ENCODE measurements at regions not wholly inside any gene's neighbourhood (a gene's known extent, or its start where the extent isn't known, plus 50 kb on each side); places are given as distances from the start of the nearest gene placed in this dataset.

- peaks cover 0 to 10% (median 4%) of the 10 kb centered on the region in 8 donors for H3K9me3 ChIP-seq
- H3K4me1 ChIP-seq: no peaks in the 10 kb centered on the region
- no peak for DNase-seq
- H3K27ac ChIP-seq: no peak overlapping the region
- no peak for TF ChIP-seq CTCF (IDR thresholded peaks at IDR 0.05 in 8 of 11, conservative IDR thresholded peaks at IDR 0.05 in 3 of 11)
- no peak for TF ChIP-seq POLR2A (IDR thresholded peaks at IDR 0.05)
- no peak for TF ChIP-seq POLR2AphosphoS5 (IDR thresholded peaks at IDR 0.05)
- no peak overlapping the region for H3K4me3 ChIP-seq
- intact Hi-C loops (cut with DNase I; ENCODE audit: low total_unique reads): no loop called here
- H3K36me3 ChIP-seq: no peaks in the 10 kb centered on the region
- no peaks in the 10 kb centered on the region for H3K27me3 ChIP-seq (replicated peaks in 1 of 7)
Observed at GRCh38 chr14:26132061-26132645, 465.7 kb downstream of the NOVA1 start.

GRCh38 chr14:26130690-26131089 lies 467.1 kb downstream of the NOVA1 start:
- Histone ChIP-seq H3K27me3 (replicated peaks in 1 of 7) (no peaks in the 10 kb centered on the region), H3K4me3 (no peak overlapping the region), H3K36me3 (no peaks in the 10 kb centered on the region), H3K27ac (no peak overlapping the region), H3K4me1 (no peaks in the 10 kb centered on the region), H3K9me3 (peaks cover 0 to 6% (median 0%) of the 10 kb centered on the region in 8 donors)
- 85 to 100% (median 91%) methylated on average over 1 of the region's 1 CpG for WGBS, 5 donors
- intact Hi-C loops (cut with DNase I; ENCODE audit: low total_unique reads): no loop called here
- TF ChIP-seq CTCF (IDR thresholded peaks at IDR 0.05 in 8 of 11, conservative IDR thresholded peaks at IDR 0.05 in 3 of 11) (no peak), POLR2A (IDR thresholded peaks at IDR 0.05) (no peak), POLR2AphosphoS5 (IDR thresholded peaks at IDR 0.05) (no peak)
- DNase-seq: no peak

GRCh38 chr14:26128931-26129671 lies 468.7 kb downstream of the NOVA1 start:
- TF ChIP-seq POLR2AphosphoS5 (IDR thresholded peaks at IDR 0.05) (no peak), POLR2A (IDR thresholded peaks at IDR 0.05) (no peak), CTCF (IDR thresholded peaks at IDR 0.05 in 8 of 11, conservative IDR thresholded peaks at IDR 0.05 in 3 of 11) (no peak)
- H3K36me3 ChIP-seq: no peaks in the 10 kb centered on the region
- no peak overlapping the region for H3K4me3 ChIP-seq
- no peaks in the 10 kb centered on the region for H3K4me1 ChIP-seq
- intact Hi-C loops (cut with DNase I; ENCODE audit: low total_unique reads): no loop called here
- WGBS, 5 donors: 24 to 43% (median 40%) methylated on average over 4 of the region's 4 CpGs
- no peaks in the 10 kb centered on the region for H3K27me3 ChIP-seq (replicated peaks in 1 of 7)
- peak overlapping the region in 3 of 8 donors; percentile 3 to 43 (median 42) for H3K27ac ChIP-seq
- DNase-seq: no peak
- H3K9me3 ChIP-seq: no peaks in the 10 kb centered on the region

- intact Hi-C loops (cut with DNase I; ENCODE audit: low total_unique reads): no loop called here
- H3K4me3 ChIP-seq: no peak overlapping the region
- H3K27me3 ChIP-seq (replicated peaks in 1 of 7): no peaks in the 10 kb centered on the region
- no peak for DNase-seq
- TF ChIP-seq POLR2A (IDR thresholded peaks at IDR 0.05) (no peak), CTCF (IDR thresholded peaks at IDR 0.05 in 8 of 11, conservative IDR thresholded peaks at IDR 0.05 in 3 of 11) (no peak), POLR2AphosphoS5 (IDR thresholded peaks at IDR 0.05) (no peak)
- H3K27ac ChIP-seq: no peak overlapping the region
- H3K36me3 ChIP-seq: no peaks in the 10 kb centered on the region
- no peaks in the 10 kb centered on the region for H3K9me3 ChIP-seq
- no peaks in the 10 kb centered on the region for H3K4me1 ChIP-seq
- WGBS, 5 donors: 65 to 75% (median 67%) methylated on average over 2 of the region's 2 CpGs
Observed at GRCh38 chr14:26124896-26125438, 472.9 kb downstream of the NOVA1 start.
